Calu3 (cell line): ENCODE measurements at regions not wholly inside any gene's neighbourhood (a gene's known extent, or its start where the extent isn't known, plus 50 kb on each side); places are given as distances from the start of the nearest gene placed in this dataset.
"Not testable (repeated sequence)": the region's sequence is repeated elsewhere in the genome, so short reads cannot be mapped to it uniquely, and the experiment has no call there.

ENCODE experiments used
- BruUV-seq: library from RNA; stranded (reverse); fragments of 400-500 nt; replicated peaks from 2 replicates; lab custom pipeline; 2021; lab: Mats Ljungman, UMichigan
- CTCF ChIA-PET: fragments of 300-600 bp; sonication (Branson Sonifier 250); formaldehyde crosslinking; loops from one replicate; lab custom pipeline; 2022; ENCODE audit warnings: antibody characterized with exemption; lab: Charles Lee
- DNase-seq: peaks from one replicate; pipeline ENCODE4 v3.0.0; 2022
- H3K27ac Mint-ChIP-seq: one replicate; pipeline ENCODE4 v1.8.0; 2022; ENCODE audit warnings: mixed read lengths; ENCODE audit not compliant: unreplicated experiment
- H3K27me3 Mint-ChIP-seq: one replicate; pipeline ENCODE4 v1.8.0; 2022; ENCODE audit warnings: mixed read lengths; ENCODE audit not compliant: unreplicated experiment
- H3K36me3 Mint-ChIP-seq: one replicate; pipeline ENCODE4 v1.8.0; 2022; ENCODE audit warnings: mild to moderate bottlenecking, moderate library complexity, mixed read lengths; ENCODE audit not compliant: insufficient read depth, unreplicated experiment
- H3K4me1 Mint-ChIP-seq: one replicate; pipeline ENCODE4 v1.8.0; 2022; ENCODE audit warnings: mild to moderate bottlenecking, low read depth, mixed read lengths; ENCODE audit not compliant: unreplicated experiment
- H3K4me3 Mint-ChIP-seq: one replicate; pipeline ENCODE4 v1.8.0; 2022; ENCODE audit warnings: mild to moderate bottlenecking, low read depth, moderate library complexity, mixed read lengths; ENCODE audit not compliant: unreplicated experiment
- H3K9me3 Mint-ChIP-seq: one replicate; pipeline ENCODE4 v1.8.0; 2022; ENCODE audit warnings: low read depth, mixed read lengths; ENCODE audit not compliant: unreplicated experiment
- CTCF ChIP-seq: fragments of 200-600 bp; IDR thresholded peaks from one replicate; pipeline ENCODE4 v1.8.0; 2022; ENCODE audit warnings: antibody characterized with exemption; ENCODE audit not compliant: unreplicated experiment
- intact Hi-C: fragments of 100-400 bp; cut with micrococcal nuclease; formaldehyde crosslinking; loops from one replicate; pipeline ENCODE4 v1.10.0; 2022; ENCODE audit not compliant: unreplicated experiment

- CTCF ChIA-PET = no interaction called here
- DNase-seq = no peak
- H3K27ac Mint-ChIP-seq = no peak overlapping the region
- no peaks in the 10 kb centered on the region for H3K27me3 Mint-ChIP-seq
- no peaks in the 10 kb centered on the region for H3K36me3 Mint-ChIP-seq
- no peaks in the 10 kb centered on the region for H3K4me1 Mint-ChIP-seq
- BruUV-seq = no TSS peak
- intact Hi-C loops = no loop called here
- TF ChIP-seq CTCF = no peak
- H3K9me3 Mint-ChIP-seq = peaks cover 5% of the 10 kb centered on the region
- H3K4me3 Mint-ChIP-seq = no peak overlapping the region
Measured at GRCh38 chr3:1456781-1457311, 364.0 kb downstream of the CNTN6 start.

GRCh38 chr3:1462371-1462770 is 369.5 kb downstream of the CNTN6 start:
- no peaks in the 10 kb centered on the region for H3K27me3 Mint-ChIP-seq
- no peaks in the 10 kb centered on the region for H3K36me3 Mint-ChIP-seq
- DNase-seq = no peak
- CTCF ChIA-PET = no interaction called here
- H3K9me3 Mint-ChIP-seq = peaks cover 2% of the 10 kb centered on the region
- no peaks in the 10 kb centered on the region for H3K4me1 Mint-ChIP-seq
- intact Hi-C loops = no loop called here
- no peak for TF ChIP-seq CTCF
- no peak overlapping the region for H3K27ac Mint-ChIP-seq
- no TSS peak for BruUV-seq
- H3K4me3 Mint-ChIP-seq = no peak overlapping the region

- Mint-ChIP-seq H3K9me3 (peaks cover 2% of the 10 kb centered on the region), H3K27ac (no peak overlapping the region), H3K4me3 (no peak overlapping the region), H3K36me3 (no peaks in the 10 kb centered on the region), H3K4me1 (no peaks in the 10 kb centered on the region), H3K27me3 (no peaks in the 10 kb centered on the region)
- intact Hi-C loops = no loop called here
- DNase-seq = no peak
- BruUV-seq = no TSS peak
- CTCF ChIA-PET = no interaction called here
- no peak for TF ChIP-seq CTCF
Measured at GRCh38 chr3:1462856-1463450, 370.1 kb downstream of the CNTN6 start.

GRCh38 chr3:1465091-1465490 is 372.3 kb downstream of the CNTN6 start:
- H3K4me3 Mint-ChIP-seq, H3K4me1 Mint-ChIP-seq, BruUV-seq, intact Hi-C loops, H3K27ac Mint-ChIP-seq, H3K36me3 Mint-ChIP-seq, H3K9me3 Mint-ChIP-seq, DNase-seq, H3K27me3 Mint-ChIP-seq, CTCF ChIA-PET: not testable (repeated sequence)

- intact Hi-C loops = no loop called here
- H3K4me1 Mint-ChIP-seq = no peaks in the 10 kb centered on the region
- no peak for TF ChIP-seq CTCF
- no peak overlapping the region for H3K4me3 Mint-ChIP-seq
- no peaks in the 10 kb centered on the region for H3K36me3 Mint-ChIP-seq
- no peak for DNase-seq
- CTCF ChIA-PET = interaction anchor here (0.6 to 0.7 kb wide), 2 partner anchors 83 to 734 kb away, joined by 3 read pairs; no protein-coding TSS in a partner anchor
- H3K27ac Mint-ChIP-seq = no peak overlapping the region
- peaks cover 4% of the 10 kb centered on the region for H3K9me3 Mint-ChIP-seq
- no TSS peak for BruUV-seq
- H3K27me3 Mint-ChIP-seq = no peaks in the 10 kb centered on the region
Measured at GRCh38 chr3:1468145-1468544, 375.3 kb downstream of the CNTN6 start.
